Endothelial cell (in vitro differentiated cells): ENCODE measurements at regions not wholly inside any gene's neighbourhood (a gene's known extent, or its start where the extent isn't known, plus 50 kb on each side); places are given as distances from the start of the nearest gene placed in this dataset.

Experiments
- DNase-seq: peaks from one replicate; pipeline ENCODE4 v3.0.0; 2021; ENCODE audit warnings: low spot score
- H3K27ac Mint-ChIP-seq: one replicate; pipeline ENCODE4 v1.8.0; 2021; ENCODE audit warnings: mixed read lengths, inconsistent platforms; ENCODE audit not compliant: unreplicated experiment
- H3K27me3 Mint-ChIP-seq: one replicate; pipeline ENCODE4 v1.8.0; 2021; ENCODE audit warnings: mild to moderate bottlenecking, moderate library complexity, mixed read lengths, inconsistent platforms; ENCODE audit not compliant: unreplicated experiment
- H3K36me3 Mint-ChIP-seq: one replicate; pipeline ENCODE4 v1.8.0; 2021; ENCODE audit warnings: mild to moderate bottlenecking, low read depth, mixed read lengths, inconsistent platforms; ENCODE audit not compliant: unreplicated experiment
- H3K4me1 Mint-ChIP-seq: one replicate; pipeline ENCODE4 v1.8.0; 2021; ENCODE audit warnings: mild to moderate bottlenecking, mixed read lengths, inconsistent platforms; ENCODE audit not compliant: unreplicated experiment
- H3K4me3 Mint-ChIP-seq: one replicate; pipeline ENCODE4 v1.8.0; 2021; ENCODE audit warnings: mild to moderate bottlenecking, mixed read lengths, inconsistent platforms; ENCODE audit not compliant: unreplicated experiment
- H3K9me3 Mint-ChIP-seq: one replicate; pipeline ENCODE4 v1.8.0; 2021; ENCODE audit warnings: mixed read lengths, inconsistent platforms; ENCODE audit not compliant: unreplicated experiment
- CTCF ChIP-seq: fragments of 200-600 bp; sonication (generic); IDR thresholded peaks from one replicate; pipeline ENCODE4 v1.5.0; 2021; ENCODE audit warnings: antibody characterized with exemption; ENCODE audit not compliant: unreplicated experiment

GRCh38 chr12:71222436-71222835 is 64.6 kb upstream of the TSPAN8 start:
- TF ChIP-seq CTCF, result no peak
- Mint-ChIP-seq H3K27me3 (no peaks in the 10 kb centered on the region), H3K36me3 (no peaks in the 10 kb centered on the region)

GRCh38 chr12:71220260-71220659 is 62.5 kb upstream of the TSPAN8 start:
- Mint-ChIP-seq H3K27ac (no peak overlapping the region), H3K4me3 (no peak overlapping the region), H3K27me3 (no peaks in the 10 kb centered on the region), H3K9me3 (no peaks in the 10 kb centered on the region), H3K4me1 (no peaks in the 10 kb centered on the region), H3K36me3 (no peaks in the 10 kb centered on the region)
- TF ChIP-seq CTCF, result no peak
- no peak for DNase-seq

More at GRCh38 chr12:71222436-71222835, 64.6 kb upstream of the TSPAN8 start:
- no peak overlapping the region for H3K4me3 Mint-ChIP-seq
- DNase-seq, result no peak
- no peaks in the 10 kb centered on the region for H3K9me3 Mint-ChIP-seq
- H3K4me1 Mint-ChIP-seq, result no peaks in the 10 kb centered on the region
- H3K27ac Mint-ChIP-seq, result no peak overlapping the region

- Mint-ChIP-seq H3K9me3 (no peaks in the 10 kb centered on the region), H3K4me3 (no peak overlapping the region), H3K4me1 (peaks cover 2% of the 10 kb centered on the region), H3K27me3 (no peaks in the 10 kb centered on the region), H3K27ac (no peak overlapping the region), H3K36me3 (no peaks in the 10 kb centered on the region)
- TF ChIP-seq CTCF, result no peak
- no peak for DNase-seq
Measured at GRCh38 chr12:71219224-71219623, 61.4 kb upstream of the TSPAN8 start.

DNA sequence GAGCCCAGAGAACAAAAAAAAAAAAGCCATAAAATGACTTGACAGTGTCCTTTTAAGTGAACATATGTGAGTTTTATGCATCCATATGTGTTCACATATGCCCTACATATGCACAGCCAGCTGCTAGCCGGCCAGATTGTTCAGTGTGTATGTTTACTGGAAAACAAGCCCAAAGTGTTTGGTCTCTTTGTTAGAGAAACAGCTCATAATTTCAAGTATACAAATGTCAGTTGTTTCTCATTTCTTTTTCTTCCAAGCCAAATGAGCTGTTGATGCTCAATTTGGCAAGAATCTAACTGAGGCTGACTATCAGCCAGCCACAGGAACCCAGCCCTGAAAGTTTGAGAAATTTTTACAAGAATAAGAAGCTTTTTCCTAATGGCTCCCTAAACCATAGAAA is 60.8 kb upstream of the TSPAN8 start:
- TF ChIP-seq CTCF, result no peak
- no peaks in the 10 kb centered on the region for H3K9me3 Mint-ChIP-seq
- peaks cover 2% of the 10 kb centered on the region for H3K4me1 Mint-ChIP-seq
- no peaks in the 10 kb centered on the region for H3K27me3 Mint-ChIP-seq
- DNase-seq, result no peak
- no peak overlapping the region for H3K27ac Mint-ChIP-seq
- no peak overlapping the region for H3K4me3 Mint-ChIP-seq
- H3K36me3 Mint-ChIP-seq, result no peaks in the 10 kb centered on the region

GRCh38 chr12:71216725-71217579 is 59.2 kb upstream of the TSPAN8 start:
- peak; percentile 29 for TF ChIP-seq CTCF
- DNase-seq, result peak; percentile 38
- Mint-ChIP-seq H3K27me3 (no peaks in the 10 kb centered on the region), H3K4me1 (peaks cover 2% of the 10 kb centered on the region), H3K27ac (no peak overlapping the region), H3K9me3 (no peaks in the 10 kb centered on the region), H3K36me3 (no peaks in the 10 kb centered on the region), H3K4me3 (no peak overlapping the region)
